Liver (tissue), 7 donors: ENCODE measurements at regions not wholly inside any gene's neighbourhood (a gene's known extent, or its start where the extent isn't known, plus 50 kb on each side); places are given as distances from the start of the nearest gene placed in this dataset.

Source experiments
- DNase-seq: peaks from one replicate; pipeline ENCODE4 v3.0.0-alpha.2; 2017; ENCODE audit warnings: low spot score
- H3K27ac ChIP-seq, 2 donors: one replicate each; pipeline ENCODE4 v1.7.0; 2013; ENCODE audit warnings: inconsistent platforms in 2 of 2, low read length in 2 of 2, control low read depth in 1 of 2, low read depth in 1 of 2, mild to moderate bottlenecking in 1 of 2
- H3K27me3 ChIP-seq, 4 donors: one replicate each; pipeline versions ENCODE4 v1.6.1 to v1.7.0; 2013; ENCODE audit warnings: low read length in 3 of 4, inconsistent platforms in 1 of 4, mild to moderate bottlenecking in 1 of 4, moderate library complexity in 1 of 4; ENCODE audit not compliant: control insufficient read depth in 4 of 4, insufficient read depth in 4 of 4
- H3K36me3 ChIP-seq, 4 donors: one replicate each; pipeline versions ENCODE4 v1.6.1 to v1.7.0; 2013; ENCODE audit warnings: low read length in 3 of 4, mild to moderate bottlenecking in 3 of 4, low read depth in 1 of 4, moderate library complexity in 1 of 4; ENCODE audit not compliant: control insufficient read depth in 4 of 4, insufficient read depth in 3 of 4
- H3K4me1 ChIP-seq, 4 donors: one replicate each; pipeline versions ENCODE4 v1.6.1 to v1.7.0; 2013; ENCODE audit warnings: low read length in 3 of 4, mild to moderate bottlenecking in 3 of 4, moderate library complexity in 1 of 4; ENCODE audit not compliant: control insufficient read depth in 4 of 4, insufficient read depth in 4 of 4
- H3K4me3 ChIP-seq, 3 donors: one replicate each; pipeline versions ENCODE4 v1.6.1 to v1.7.0; 2013; ENCODE audit warnings: low read length in 3 of 3, control low read depth in 1 of 3, low read depth in 1 of 3, mild to moderate bottlenecking in 1 of 3
- H3K9ac ChIP-seq, 2 donors: one replicate each; pipeline ENCODE4 v1.7.0; 2013; ENCODE audit warnings: low read length in 2 of 2, mild to moderate bottlenecking in 2 of 2, moderate library complexity in 2 of 2, control low read depth in 1 of 2, low read depth in 1 of 2
- H3K9me3 ChIP-seq, 4 donors: one replicate each; pipeline versions ENCODE4 v1.6.1 to v1.7.0; 2013; ENCODE audit warnings: low read length in 3 of 4; ENCODE audit not compliant: control insufficient read depth in 4 of 4
- EGR1 ChIP-seq, 2 donors: IDR thresholded peaks; 2 replicates each; pipeline ENCODE4 v1.6.1; 2016 to 2018; ENCODE audit warnings: antibody characterized with exemption in 2 of 2, low read depth in 2 of 2
- FOXA2 ChIP-seq: IDR thresholded peaks from 2 replicates; pipeline ENCODE4 v1.6.1; 2016; ENCODE audit warnings: antibody characterized with exemption
- HNF4A ChIP-seq, 2 donors: conservative IDR thresholded peaks; 2 replicates each; pipeline ENCODE4 v1.6.1; 2016; ENCODE audit warnings: antibody characterized with exemption in 2 of 2, mild to moderate bottlenecking in 2 of 2
- JUND ChIP-seq, 2 donors: IDR thresholded peaks; 2 replicates each; pipeline ENCODE4 v1.6.1; 2016; ENCODE audit warnings: antibody characterized with exemption in 2 of 2
- NR2F2 ChIP-seq: IDR thresholded peaks from 2 replicates; pipeline ENCODE4 v1.6.1; 2016; ENCODE audit warnings: antibody characterized with exemption
- RAD21 ChIP-seq, 2 donors: IDR thresholded peaks; 2 replicates each; pipeline ENCODE4 v1.6.1; 2016; ENCODE audit warnings: antibody characterized with exemption in 2 of 2, mild to moderate bottlenecking in 2 of 2
- RXRA ChIP-seq, 2 donors: IDR thresholded peaks; 2 replicates each; pipeline ENCODE4 v1.6.1; 2017 to 2018; ENCODE audit warnings: antibody characterized with exemption in 2 of 2, mild to moderate bottlenecking in 1 of 2
- TAF1 ChIP-seq: conservative IDR thresholded peaks from 2 replicates; pipeline ENCODE4 v1.6.1; 2016; ENCODE audit warnings: antibody characterized with exemption, mild to moderate bottlenecking
- YY1 ChIP-seq: IDR thresholded peaks from 2 replicates; pipeline ENCODE4 v1.6.1; 2016; ENCODE audit warnings: antibody characterized with exemption, mild to moderate bottlenecking
- WGBS: extraction: QIAGEN DNeasy Blood & Tissue Kit; methylation state at CpG from one replicate; pipeline ENCODE4 v1.1.7; 2013; 5-methylcytosine and 5-hydroxymethylcytosine counted together
- TF ChIP-seq, protein P1 (sequence below): IDR thresholded peaks from 2 replicates; pipeline ENCODE4 v1.6.1; 2016; ENCODE audit warnings: antibody characterized with exemption
- TF ChIP-seq, protein P2 (sequence below): IDR thresholded peaks from 2 replicates; pipeline ENCODE4 v1.6.1; 2016; ENCODE audit warnings: antibody characterized with exemption
- TF ChIP-seq, protein P3 (sequence below): IDR thresholded peaks from 2 replicates; pipeline ENCODE4 v1.6.1; 2016; ENCODE audit warnings: antibody characterized with exemption, mild to moderate bottlenecking
- TF ChIP-seq, protein P4 (sequence below): IDR thresholded peaks from 2 replicates; pipeline ENCODE4 v1.6.1; 2016; ENCODE audit warnings: antibody characterized with exemption
- donor health status: healthy.
- donor health status: healthy.
- donor health status: healthy.
- donor health status: healthy.

DNA sequence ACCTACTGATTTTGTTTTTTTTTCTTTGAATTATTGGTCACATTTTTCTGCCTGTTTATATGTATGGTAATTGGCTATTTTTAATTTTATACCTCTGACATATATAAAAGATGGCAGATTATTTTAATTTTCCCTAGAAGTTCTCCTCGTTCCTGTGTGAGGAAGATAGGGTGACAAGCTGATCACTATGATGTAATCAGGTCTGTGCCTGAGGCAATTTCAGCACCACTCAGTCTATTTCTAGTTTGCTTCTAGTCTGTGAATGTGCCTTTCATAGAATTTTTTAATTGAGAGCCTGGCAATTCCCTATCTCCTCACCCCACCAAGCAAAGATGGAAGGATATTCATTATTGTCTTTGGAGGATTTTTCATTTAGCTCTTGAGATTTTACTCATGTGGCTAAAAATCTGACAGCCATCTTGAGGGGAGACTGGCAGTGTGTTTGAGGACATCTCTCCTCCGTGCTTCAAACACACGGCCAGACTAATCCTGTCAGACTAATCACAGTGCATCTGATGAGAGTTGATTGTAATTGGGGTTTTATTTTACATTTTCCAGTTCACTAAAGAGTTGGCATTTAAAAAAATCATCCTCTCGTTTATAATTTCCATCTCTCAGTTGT lies 500.3 kb downstream of the TRIML1 start:
- H3K36me3 ChIP-seq, result no peaks in the 10 kb centered on the region
- no peaks in the 10 kb centered on the region for H3K4me1 ChIP-seq
- no peaks in the 10 kb centered on the region for H3K27me3 ChIP-seq
- no peak overlapping the region for H3K27ac ChIP-seq
- 56% methylated on average over 4 of the region's 4 CpGs for WGBS
- H3K9ac ChIP-seq, result no peak overlapping the region
- TF ChIP-seq, protein P1, sequence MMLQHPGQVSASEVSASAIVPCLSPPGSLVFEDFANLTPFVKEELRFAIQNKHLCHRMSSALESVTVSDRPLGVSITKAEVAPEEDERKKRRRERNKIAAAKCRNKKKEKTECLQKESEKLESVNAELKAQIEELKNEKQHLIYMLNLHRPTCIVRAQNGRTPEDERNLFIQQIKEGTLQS, result no peak
- TF ChIP-seq NR2F2 (no peak), RXRA (IDR thresholded peaks at IDR 0.05) (no peak)
- TF ChIP-seq, protein P2, sequence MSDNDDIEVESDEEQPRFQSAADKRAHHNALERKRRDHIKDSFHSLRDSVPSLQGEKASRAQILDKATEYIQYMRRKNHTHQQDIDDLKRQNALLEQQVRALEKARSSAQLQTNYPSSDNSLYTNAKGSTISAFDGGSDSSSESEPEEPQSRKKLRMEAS, result no peak
- H3K9me3 ChIP-seq, result no peaks in the 10 kb centered on the region
- H3K4me3 ChIP-seq, result no peak overlapping the region
- DNase-seq, result no peak

DNA sequence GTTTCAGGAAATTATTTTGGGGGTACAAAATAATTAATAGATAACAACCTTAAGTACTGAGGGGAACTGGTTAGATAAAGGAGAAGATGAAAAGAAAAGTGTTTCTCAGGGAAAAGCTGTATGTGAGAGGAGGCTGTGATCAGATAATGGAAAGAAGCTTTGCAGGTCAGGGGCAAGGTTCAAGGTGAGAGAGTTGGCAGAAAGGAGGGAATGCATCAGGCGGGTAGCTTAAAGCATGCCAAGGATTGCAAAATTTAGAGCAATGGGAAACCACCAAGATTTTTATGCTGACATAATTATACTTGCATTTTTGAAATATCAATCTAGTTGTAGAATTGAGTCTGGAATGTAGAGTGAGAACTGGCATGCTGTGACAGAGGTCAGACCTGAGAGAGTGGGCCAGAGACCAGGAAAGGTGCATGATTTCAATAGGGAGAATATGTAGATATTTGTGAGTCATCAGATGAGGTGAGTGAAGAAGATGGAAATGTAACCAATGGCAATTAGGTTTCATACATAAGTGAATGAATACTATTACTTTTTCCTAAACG lies 508.7 kb downstream of the TRIML1 start:
- H3K27me3 ChIP-seq, result no peaks in the 10 kb centered on the region
- no peak for DNase-seq
- H3K27ac ChIP-seq, result no peak overlapping the region
- TF ChIP-seq FOXA2, result no peak
- no peak for TF ChIP-seq NR2F2
- TF ChIP-seq JUND (IDR thresholded peaks at IDR 0.05), result peak in 1 of 2 donors; percentile 61
- TF ChIP-seq, protein P2, result no peak
- TF ChIP-seq EGR1 (IDR thresholded peaks at IDR 0.05; ENCODE audit: low read depth in 2 of 2), result no peak
- TF ChIP-seq, protein P3, sequence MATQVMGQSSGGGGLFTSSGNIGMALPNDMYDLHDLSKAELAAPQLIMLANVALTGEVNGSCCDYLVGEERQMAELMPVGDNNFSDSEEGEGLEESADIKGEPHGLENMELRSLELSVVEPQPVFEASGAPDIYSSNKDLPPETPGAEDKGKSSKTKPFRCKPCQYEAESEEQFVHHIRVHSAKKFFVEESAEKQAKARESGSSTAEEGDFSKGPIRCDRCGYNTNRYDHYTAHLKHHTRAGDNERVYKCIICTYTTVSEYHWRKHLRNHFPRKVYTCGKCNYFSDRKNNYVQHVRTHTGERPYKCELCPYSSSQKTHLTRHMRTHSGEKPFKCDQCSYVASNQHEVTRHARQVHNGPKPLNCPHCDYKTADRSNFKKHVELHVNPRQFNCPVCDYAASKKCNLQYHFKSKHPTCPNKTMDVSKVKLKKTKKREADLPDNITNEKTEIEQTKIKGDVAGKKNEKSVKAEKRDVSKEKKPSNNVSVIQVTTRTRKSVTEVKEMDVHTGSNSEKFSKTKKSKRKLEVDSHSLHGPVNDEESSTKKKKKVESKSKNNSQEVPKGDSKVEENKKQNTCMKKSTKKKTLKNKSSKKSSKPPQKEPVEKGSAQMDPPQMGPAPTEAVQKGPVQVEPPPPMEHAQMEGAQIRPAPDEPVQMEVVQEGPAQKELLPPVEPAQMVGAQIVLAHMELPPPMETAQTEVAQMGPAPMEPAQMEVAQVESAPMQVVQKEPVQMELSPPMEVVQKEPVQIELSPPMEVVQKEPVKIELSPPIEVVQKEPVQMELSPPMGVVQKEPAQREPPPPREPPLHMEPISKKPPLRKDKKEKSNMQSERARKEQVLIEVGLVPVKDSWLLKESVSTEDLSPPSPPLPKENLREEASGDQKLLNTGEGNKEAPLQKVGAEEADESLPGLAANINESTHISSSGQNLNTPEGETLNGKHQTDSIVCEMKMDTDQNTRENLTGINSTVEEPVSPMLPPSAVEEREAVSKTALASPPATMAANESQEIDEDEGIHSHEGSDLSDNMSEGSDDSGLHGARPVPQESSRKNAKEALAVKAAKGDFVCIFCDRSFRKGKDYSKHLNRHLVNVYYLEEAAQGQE, result no peak
- TF ChIP-seq TAF1, result no peak
- peak; percentile 78 to 87 for TF ChIP-seq HNF4A (conservative IDR thresholded peaks at IDR 0.05)
- TF ChIP-seq RAD21 (IDR thresholded peaks at IDR 0.05), result peak in 1 of 2 donors; percentile 16
- no peak for TF ChIP-seq YY1
- TF ChIP-seq, protein P4, sequence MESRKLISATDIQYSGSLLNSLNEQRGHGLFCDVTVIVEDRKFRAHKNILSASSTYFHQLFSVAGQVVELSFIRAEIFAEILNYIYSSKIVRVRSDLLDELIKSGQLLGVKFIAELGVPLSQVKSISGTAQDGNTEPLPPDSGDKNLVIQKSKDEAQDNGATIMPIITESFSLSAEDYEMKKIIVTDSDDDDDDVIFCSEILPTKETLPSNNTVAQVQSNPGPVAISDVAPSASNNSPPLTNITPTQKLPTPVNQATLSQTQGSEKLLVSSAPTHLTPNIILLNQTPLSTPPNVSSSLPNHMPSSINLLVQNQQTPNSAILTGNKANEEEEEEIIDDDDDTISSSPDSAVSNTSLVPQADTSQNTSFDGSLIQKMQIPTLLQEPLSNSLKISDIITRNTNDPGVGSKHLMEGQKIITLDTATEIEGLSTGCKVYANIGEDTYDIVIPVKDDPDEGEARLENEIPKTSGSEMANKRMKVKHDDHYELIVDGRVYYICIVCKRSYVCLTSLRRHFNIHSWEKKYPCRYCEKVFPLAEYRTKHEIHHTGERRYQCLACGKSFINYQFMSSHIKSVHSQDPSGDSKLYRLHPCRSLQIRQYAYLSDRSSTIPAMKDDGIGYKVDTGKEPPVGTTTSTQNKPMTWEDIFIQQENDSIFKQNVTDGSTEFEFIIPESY, result peak; percentile 31
- TF ChIP-seq RXRA (IDR thresholded peaks at IDR 0.05), result peak; percentile 11 to 53
- 56% methylated on average over 2 of the region's 2 CpGs for WGBS
- H3K9me3 ChIP-seq, result no peaks in the 10 kb centered on the region
- no peak overlapping the region for H3K4me3 ChIP-seq
- H3K9ac ChIP-seq, result no peak overlapping the region
- no peaks in the 10 kb centered on the region for H3K36me3 ChIP-seq
- H3K4me1 ChIP-seq, result peaks cover 0 to 10% (median 0%) of the 10 kb centered on the region in 4 donors
